Esophagus squamous epithelium (tissue), 5 donors: ENCODE measurements at regions not wholly inside any gene's neighbourhood (a gene's known extent, or its start where the extent isn't known, plus 50 kb on each side); places are given as distances from the start of the nearest gene placed in this dataset.

ENCODE experiments used
- DNase-seq: peaks from one replicate; lab custom pipeline; 2025; lab: John Stamatoyannopoulos, UW
- H3K27ac ChIP-seq, 4 donors: fragments of 200-600 bp; sonication (generic); one replicate each; pipeline ENCODE4 v1.5.1; 2016 to 2019; ENCODE audit warnings: mild to moderate bottlenecking in 1 of 4
- H3K27me3 ChIP-seq, 4 donors: fragments of 200-600 bp; sonication (generic); 1 replicate in 3 of 4; 2 replicates in 1 of 4; pipeline versions ENCODE4 v1.5.1 to v1.6.0; 2017 to 2021; ENCODE audit warnings: antibody characterized with exemption in 1 of 4
- H3K36me3 ChIP-seq, 3 donors: fragments of 200-600 bp; sonication (generic); one replicate each; pipeline ENCODE4 v1.5.1; 2016 to 2019
- H3K4me1 ChIP-seq, 3 donors: fragments of 200-600 bp; sonication (generic); one replicate each; pipeline ENCODE4 v1.5.1; 2017 to 2019
- H3K4me3 ChIP-seq, 4 donors: fragments of 200-600 bp; sonication (generic); 1 replicate in 3 of 4; 2 replicates in 1 of 4; pipeline ENCODE4 v1.5.1; 2016 to 2019; ENCODE audit warnings: mild to moderate bottlenecking in 2 of 4, moderate library complexity in 1 of 4
- H3K9me3 ChIP-seq, 3 donors: fragments of 200-600 bp; sonication (generic); one replicate each; pipeline ENCODE4 v1.5.1; 2016 to 2019
- CTCF ChIP-seq, 6 experiments: fragments of 450-650 bp in 4 of 6; fragments of 200-600 bp in 2 of 6; sonication (generic) in 2 of 6; IDR thresholded peaks; one replicate each; pipeline ENCODE4 v1.5.1; 2016 to 2019; ENCODE audit warnings: antibody characterized with exemption in 6 of 6, mild to moderate bottlenecking in 4 of 6, moderate library complexity in 4 of 6
- POLR2A ChIP-seq, 4 donors: fragments of 450-650 bp; IDR thresholded peaks; one replicate each; pipeline ENCODE4 v1.6.1; 2017; ENCODE audit warnings: antibody characterized with exemption in 4 of 4, mild to moderate bottlenecking in 4 of 4, moderate library complexity in 3 of 4
- WGBS, 2 donors: methylation state at CpG; one replicate each; pipeline ENCODE4 v1.1.5; 2018; 5-methylcytosine and 5-hydroxymethylcytosine counted together
- intact Hi-C: fragments of 100-400 bp; cut with DNase I; formaldehyde crosslinking; loops from one replicate; pipeline ENCODE4 v1.15.0; 2022
- donor health status: DM: yes; HTN: yes; CAD: no.

DNA sequence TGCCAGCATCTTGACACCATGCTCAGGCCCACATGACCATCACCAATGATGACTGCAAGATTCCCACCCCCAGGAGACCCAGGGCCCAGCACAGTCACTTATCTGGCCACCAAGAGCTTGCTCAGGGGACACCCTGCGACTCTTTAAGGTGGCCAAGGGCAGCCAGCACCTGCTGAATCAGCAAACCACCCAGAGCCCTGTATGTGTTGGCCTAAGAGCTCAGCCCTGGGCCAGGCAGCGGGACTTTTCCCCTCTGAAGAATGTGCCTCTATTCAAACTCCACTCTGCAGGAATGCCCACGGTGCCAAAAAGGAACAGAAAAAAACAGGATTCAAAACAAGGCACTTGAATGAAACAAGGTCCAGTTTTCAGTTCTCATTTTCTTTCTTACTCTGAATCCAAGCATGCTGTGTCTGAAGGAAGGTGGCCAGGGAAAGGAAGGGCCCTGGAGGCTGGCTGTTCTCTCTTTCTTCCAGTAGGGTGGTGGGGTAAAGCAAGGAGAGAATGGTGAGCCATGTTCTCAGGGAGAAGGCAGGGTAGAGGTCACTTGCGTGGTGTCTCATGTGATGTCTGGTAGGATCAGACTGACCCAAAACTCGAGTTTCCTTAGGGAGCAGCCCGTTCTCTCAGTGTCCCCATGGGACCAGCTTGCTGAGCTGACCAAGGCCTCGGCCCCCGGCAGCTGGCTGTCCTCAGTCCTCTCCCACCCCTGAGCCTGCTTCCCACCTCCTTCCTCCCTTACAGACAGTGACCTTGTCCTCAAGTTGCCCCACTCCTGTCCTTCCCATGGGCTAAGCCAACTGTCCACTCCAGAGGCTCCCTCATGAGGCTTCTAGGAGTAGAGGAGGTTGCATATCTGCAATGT lies 150.0 kb downstream of the RNF152 start:
- TF ChIP-seq POLR2A (IDR thresholded peaks at IDR 0.05): no peak
- TF ChIP-seq CTCF (IDR thresholded peaks at IDR 0.05): no peak
- Histone ChIP-seq H3K27me3 (no peaks in the 10 kb centered on the region), H3K4me3 (no peak overlapping the region), H3K27ac (peak overlapping the region in 3 of 4 donors; percentile 48 to 73 (median 60)), H3K36me3 (no peaks in the 10 kb centered on the region), H3K4me1 (peaks cover 0 to 2% (median 0%) of the 10 kb centered on the region in 3 donors), H3K9me3 (no peaks in the 10 kb centered on the region)
- 68 to 72% methylated on average over 3 to 6 of the region's 8 CpGs for WGBS, 2 donors
- intact Hi-C loops: no loop called here
- no peak for DNase-seq

DNA sequence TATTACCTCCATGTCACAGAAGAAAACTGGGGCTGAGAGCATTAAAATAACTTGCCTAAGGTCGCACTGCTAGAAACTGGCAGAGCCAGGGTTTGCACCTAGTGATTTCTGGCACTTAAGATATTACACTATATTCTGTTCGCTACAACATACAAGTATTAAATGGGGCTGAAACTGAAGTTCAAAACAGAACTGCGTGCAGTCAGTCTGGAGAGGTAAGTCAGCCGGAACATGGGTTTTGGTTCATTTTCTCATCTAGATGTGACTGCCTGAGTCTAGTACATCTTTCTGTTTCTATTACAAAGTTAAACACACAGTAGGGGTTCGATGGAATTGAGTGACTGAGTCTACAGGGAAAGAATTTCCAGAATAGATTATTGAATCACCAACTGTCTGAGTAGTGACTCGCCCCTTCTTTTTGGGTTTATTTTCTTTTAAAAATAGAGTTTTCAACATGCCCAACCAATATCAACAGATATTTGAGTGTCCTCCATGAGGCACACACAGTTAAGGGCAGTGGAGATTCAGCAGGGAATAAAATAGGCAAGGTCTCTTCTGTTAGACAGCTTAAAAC lies 150.8 kb downstream of the RNF152 start:
- WGBS, 2 donors: 59 to 71% methylated on average over 6 of the region's 6 CpGs
- TF ChIP-seq CTCF (IDR thresholded peaks at IDR 0.05): no peak
- no peak for TF ChIP-seq POLR2A (IDR thresholded peaks at IDR 0.05)
- intact Hi-C loops: no loop called here
- Histone ChIP-seq H3K27me3 (no peaks in the 10 kb centered on the region), H3K36me3 (no peaks in the 10 kb centered on the region), H3K9me3 (no peaks in the 10 kb centered on the region), H3K4me1 (peaks cover 0 to 7% (median 0%) of the 10 kb centered on the region in 3 donors), H3K4me3 (no peak overlapping the region), H3K27ac (peak overlapping the region in 3 of 4 donors; percentile 48 to 73 (median 60))
- no peak for DNase-seq

GRCh38 chr18:61738488-61738887 lies 154.3 kb downstream of the RNF152 start:
- H3K4me1 ChIP-seq: peaks cover 4 to 19% (median 8%) of the 10 kb centered on the region in 3 donors
- 47 to 64% methylated on average over 3 of the region's 3 CpGs for WGBS, 2 donors
- DNase-seq: no peak
- H3K9me3 ChIP-seq: no peaks in the 10 kb centered on the region
- intact Hi-C loops: no loop called here
- peak overlapping the region; percentile 22 to 86 (median 64) for H3K27ac ChIP-seq
- TF ChIP-seq CTCF (IDR thresholded peaks at IDR 0.05): no peak
- no peak for TF ChIP-seq POLR2A (IDR thresholded peaks at IDR 0.05)
- H3K4me3 ChIP-seq: no peak overlapping the region
- no peaks in the 10 kb centered on the region for H3K36me3 ChIP-seq
- no peaks in the 10 kb centered on the region for H3K27me3 ChIP-seq

GRCh38 chr18:61738042-61738441 lies 154.8 kb downstream of the RNF152 start:
- Histone ChIP-seq H3K4me1 (peaks cover 4 to 19% (median 8%) of the 10 kb centered on the region in 3 donors), H3K9me3 (no peaks in the 10 kb centered on the region), H3K36me3 (no peaks in the 10 kb centered on the region), H3K4me3 (no peak overlapping the region), H3K27ac (peak overlapping the region in 3 of 4 donors; percentile 66 to 75 (median 73)), H3K27me3 (no peaks in the 10 kb centered on the region)
- WGBS, 2 donors: 75 to 82% methylated on average over 1 of the region's 1 CpG
- DNase-seq: no peak
- intact Hi-C loops: no loop called here
- TF ChIP-seq POLR2A (IDR thresholded peaks at IDR 0.05) (no peak), CTCF (IDR thresholded peaks at IDR 0.05) (no peak)

GRCh38 chr18:61736133-61736532 lies 156.7 kb downstream of the RNF152 start:
- no peaks in the 10 kb centered on the region for H3K27me3 ChIP-seq
- no peak for DNase-seq
- WGBS, 2 donors: 84 to 91% methylated on average over 4 of the region's 4 CpGs
- TF ChIP-seq CTCF (IDR thresholded peaks at IDR 0.05): no peak
- TF ChIP-seq POLR2A (IDR thresholded peaks at IDR 0.05): no peak
- H3K4me3 ChIP-seq: no peak overlapping the region
- peak overlapping the region in 3 of 4 donors; percentile 38 to 66 (median 51) for H3K27ac ChIP-seq
- H3K9me3 ChIP-seq: no peaks in the 10 kb centered on the region
- intact Hi-C loops: no loop called here
- no peaks in the 10 kb centered on the region for H3K36me3 ChIP-seq
- H3K4me1 ChIP-seq: peaks cover 4 to 19% (median 8%) of the 10 kb centered on the region in 3 donors
